ENCODE measurements at regions not wholly inside any gene's neighbourhood (a gene's known extent, or its start where the extent isn't known, plus 50 kb on each side); places are given as distances from the start of the nearest gene placed in this dataset.

GRCh38 chr9:108003526-108003925 is 514.0 kb upstream of the KLF4 start:
- TF ChIP-seq, protein P1, sequence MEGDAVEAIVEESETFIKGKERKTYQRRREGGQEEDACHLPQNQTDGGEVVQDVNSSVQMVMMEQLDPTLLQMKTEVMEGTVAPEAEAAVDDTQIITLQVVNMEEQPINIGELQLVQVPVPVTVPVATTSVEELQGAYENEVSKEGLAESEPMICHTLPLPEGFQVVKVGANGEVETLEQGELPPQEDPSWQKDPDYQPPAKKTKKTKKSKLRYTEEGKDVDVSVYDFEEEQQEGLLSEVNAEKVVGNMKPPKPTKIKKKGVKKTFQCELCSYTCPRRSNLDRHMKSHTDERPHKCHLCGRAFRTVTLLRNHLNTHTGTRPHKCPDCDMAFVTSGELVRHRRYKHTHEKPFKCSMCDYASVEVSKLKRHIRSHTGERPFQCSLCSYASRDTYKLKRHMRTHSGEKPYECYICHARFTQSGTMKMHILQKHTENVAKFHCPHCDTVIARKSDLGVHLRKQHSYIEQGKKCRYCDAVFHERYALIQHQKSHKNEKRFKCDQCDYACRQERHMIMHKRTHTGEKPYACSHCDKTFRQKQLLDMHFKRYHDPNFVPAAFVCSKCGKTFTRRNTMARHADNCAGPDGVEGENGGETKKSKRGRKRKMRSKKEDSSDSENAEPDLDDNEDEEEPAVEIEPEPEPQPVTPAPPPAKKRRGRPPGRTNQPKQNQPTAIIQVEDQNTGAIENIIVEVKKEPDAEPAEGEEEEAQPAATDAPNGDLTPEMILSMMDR (IDR thresholded peaks at IDR 0.05; ENCODE audit: poor library complexity, severe bottlenecking), result no peak
- ATAC-seq (ENCODE audit: low read depth) (no peak), DNase-seq (ENCODE audit: low spot score) (no peak)
- Histone ChIP-seq H3K4me1 (ENCODE audit: insufficient read depth, poor library complexity, severe bottlenecking) (no peaks in the 10 kb centered on the region), H3K27me3 (ENCODE audit: insufficient read depth, poor library complexity, severe bottlenecking) (no peaks in the 10 kb centered on the region), H3K9me3 (ENCODE audit: severe bottlenecking) (no peaks in the 10 kb centered on the region), H3K27ac (ENCODE audit: poor library complexity, severe bottlenecking) (no peak overlapping the region), H3K4me3 (ENCODE audit: severe bottlenecking) (no peak overlapping the region), H3K36me3 (ENCODE audit: low read depth) (no peaks in the 10 kb centered on the region)

- H3K27ac ChIP-seq (ENCODE audit: poor library complexity, severe bottlenecking), result no peak overlapping the region
- ATAC-seq (ENCODE audit: low read depth), result no peak
- H3K9me3 ChIP-seq (ENCODE audit: severe bottlenecking), result no peaks in the 10 kb centered on the region
- H3K4me3 ChIP-seq (ENCODE audit: severe bottlenecking), result no peak overlapping the region
- TF ChIP-seq, protein P1 (IDR thresholded peaks at IDR 0.05; ENCODE audit: poor library complexity, severe bottlenecking), result no peak
- DNase-seq (ENCODE audit: low spot score), result no peak
- H3K36me3 ChIP-seq (ENCODE audit: low read depth), result no peaks in the 10 kb centered on the region
- no peaks in the 10 kb centered on the region for H3K4me1 ChIP-seq (ENCODE audit: insufficient read depth, poor library complexity, severe bottlenecking)
- H3K27me3 ChIP-seq (ENCODE audit: insufficient read depth, poor library complexity, severe bottlenecking), result no peaks in the 10 kb centered on the region
Measured at GRCh38 chr9:108002371-108002956, 512.9 kb upstream of the KLF4 start.

DNA sequence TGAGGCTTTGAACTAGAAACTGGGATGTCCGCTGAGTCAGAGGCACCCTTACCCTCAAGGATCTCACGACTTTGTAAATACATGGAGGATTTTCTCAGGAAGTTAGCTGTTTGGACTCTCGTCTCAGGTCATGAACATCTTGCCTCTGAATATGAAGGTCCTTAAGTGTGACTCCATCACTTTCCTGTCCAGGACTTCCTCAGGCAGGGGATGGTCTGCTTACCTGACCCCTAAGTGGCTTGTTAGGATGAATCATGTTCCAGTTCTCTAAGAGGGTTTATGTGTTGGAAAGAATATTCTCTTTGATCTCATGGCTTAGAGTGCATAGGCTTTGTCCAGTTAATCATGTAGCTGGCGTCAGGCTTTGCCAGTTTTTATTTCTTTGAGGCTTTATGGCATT is 511.7 kb upstream of the KLF4 start:
- ATAC-seq (ENCODE audit: low read depth) (no peak), DNase-seq (ENCODE audit: low spot score) (no peak)
- TF ChIP-seq, protein P1 (IDR thresholded peaks at IDR 0.05; ENCODE audit: poor library complexity, severe bottlenecking), result no peak
- H3K27ac ChIP-seq (ENCODE audit: poor library complexity, severe bottlenecking), result no peak overlapping the region
- no peaks in the 10 kb centered on the region for H3K9me3 ChIP-seq (ENCODE audit: severe bottlenecking)
- H3K4me3 ChIP-seq (ENCODE audit: severe bottlenecking), result no peak overlapping the region
- no peaks in the 10 kb centered on the region for H3K27me3 ChIP-seq (ENCODE audit: insufficient read depth, poor library complexity, severe bottlenecking)
- no peaks in the 10 kb centered on the region for H3K4me1 ChIP-seq (ENCODE audit: insufficient read depth, poor library complexity, severe bottlenecking)
- no peaks in the 10 kb centered on the region for H3K36me3 ChIP-seq (ENCODE audit: low read depth)

DNA sequence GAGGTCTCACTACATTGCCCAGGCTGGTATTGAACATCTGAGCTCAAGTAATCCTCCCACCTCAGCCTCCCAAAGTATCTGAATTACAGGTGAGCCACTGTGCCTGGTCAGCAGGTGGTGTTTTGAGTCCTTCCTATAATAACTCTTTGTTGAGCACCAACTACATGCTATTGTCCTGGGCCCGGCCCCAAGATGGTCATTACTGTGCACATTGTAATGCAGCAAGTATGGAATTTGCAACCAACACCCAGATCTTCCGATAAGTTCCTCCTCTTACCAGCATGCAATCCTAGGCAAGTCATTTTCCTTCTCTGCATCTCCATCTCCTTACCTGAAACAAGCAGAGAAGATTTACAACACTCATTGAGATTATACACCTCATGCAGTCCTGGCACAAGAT is 510.3 kb upstream of the KLF4 start:
- ATAC-seq (ENCODE audit: low read depth) (no peak), DNase-seq (ENCODE audit: low spot score) (no peak)
- no peaks in the 10 kb centered on the region for H3K27me3 ChIP-seq (ENCODE audit: insufficient read depth, poor library complexity, severe bottlenecking)
- no peaks in the 10 kb centered on the region for H3K4me1 ChIP-seq (ENCODE audit: insufficient read depth, poor library complexity, severe bottlenecking)
- H3K9me3 ChIP-seq (ENCODE audit: severe bottlenecking), result no peaks in the 10 kb centered on the region
- no peaks in the 10 kb centered on the region for H3K36me3 ChIP-seq (ENCODE audit: low read depth)
- no peak overlapping the region for H3K27ac ChIP-seq (ENCODE audit: poor library complexity, severe bottlenecking)
- no peak overlapping the region for H3K4me3 ChIP-seq (ENCODE audit: severe bottlenecking)
- TF ChIP-seq, protein P1 (IDR thresholded peaks at IDR 0.05; ENCODE audit: poor library complexity, severe bottlenecking), result no peak

- ATAC-seq (ENCODE audit: low read depth), result no peak
- Histone ChIP-seq H3K27ac (ENCODE audit: poor library complexity, severe bottlenecking) (no peak overlapping the region), H3K4me3 (ENCODE audit: severe bottlenecking) (no peak overlapping the region), H3K36me3 (ENCODE audit: low read depth) (no peaks in the 10 kb centered on the region), H3K9me3 (ENCODE audit: severe bottlenecking) (no peaks in the 10 kb centered on the region), H3K27me3 (ENCODE audit: insufficient read depth, poor library complexity, severe bottlenecking) (no peaks in the 10 kb centered on the region), H3K4me1 (ENCODE audit: insufficient read depth, poor library complexity, severe bottlenecking) (no peaks in the 10 kb centered on the region)
- TF ChIP-seq, protein P1 (IDR thresholded peaks at IDR 0.05; ENCODE audit: poor library complexity, severe bottlenecking), result no peak
- no peak for DNase-seq (ENCODE audit: low spot score)
Measured at GRCh38 chr9:107999011-107999410, 509.4 kb upstream of the KLF4 start.

Measured in RWPE2 (cell line).